ENCODE measurements at regions not wholly inside any gene's neighbourhood (a gene's known extent, or its start where the extent isn't known, plus 50 kb on each side); places are given as distances from the start of the nearest gene placed in this dataset.

GRCh38 chr2:66839551-66840320 is 404.8 kb downstream of the MEIS1 start:
- no peak overlapping the region for H3K4me3 ChIP-seq (ENCODE audit: low read depth, low read length)
- TF ChIP-seq CTCF (IDR thresholded peaks at IDR 0.05; ENCODE audit: borderline replicate concordance, insufficient read depth, low read depth, low read length) = no peak

- TF ChIP-seq CTCF (IDR thresholded peaks at IDR 0.05; ENCODE audit: borderline replicate concordance, insufficient read depth, low read depth, low read length) = no peak
- H3K4me3 ChIP-seq (ENCODE audit: low read depth, low read length) = no peak overlapping the region
Observed at GRCh38 chr2:66840321-66841002, 405.5 kb downstream of the MEIS1 start.

GRCh38 chr2:66843847-66844246 is 408.9 kb downstream of the MEIS1 start:
- no peak for TF ChIP-seq CTCF (IDR thresholded peaks at IDR 0.05; ENCODE audit: borderline replicate concordance, insufficient read depth, low read depth, low read length)
- no peak overlapping the region for H3K4me3 ChIP-seq (ENCODE audit: low read depth, low read length)

- no peak overlapping the region for H3K4me3 ChIP-seq (ENCODE audit: low read depth, low read length)
Observed at GRCh38 chr2:66845307-66845706, 410.4 kb downstream of the MEIS1 start.

GRCh38 chr2:66846887-66847286 is 412.0 kb downstream of the MEIS1 start:
- TF ChIP-seq CTCF (IDR thresholded peaks at IDR 0.05; ENCODE audit: borderline replicate concordance, insufficient read depth, low read depth, low read length) = no peak
- H3K4me3 ChIP-seq (ENCODE audit: low read depth, low read length) = no peak overlapping the region

More at GRCh38 chr2:66845307-66845706, 410.4 kb downstream of the MEIS1 start:
- no peak for TF ChIP-seq CTCF (IDR thresholded peaks at IDR 0.05; ENCODE audit: borderline replicate concordance, insufficient read depth, low read depth, low read length)

- no peak overlapping the region for H3K4me3 ChIP-seq (ENCODE audit: low read depth, low read length)
- no peak for TF ChIP-seq CTCF (IDR thresholded peaks at IDR 0.05; ENCODE audit: borderline replicate concordance, insufficient read depth, low read depth, low read length)
Observed at GRCh38 chr2:66849153-66849755, 414.3 kb downstream of the MEIS1 start.
